Type B pancreatic cell (in vitro differentiated cells): ENCODE measurements at regions not wholly inside any gene's neighbourhood (a gene's known extent, or its start where the extent isn't known, plus 50 kb on each side); places are given as distances from the start of the nearest gene placed in this dataset.

Experiments
- DNase-seq: peaks from one replicate; pipeline ENCODE4 v3.0.0; 2021; ENCODE audit warnings: mixed read lengths; ENCODE audit not compliant: unreplicated experiment; ENCODE audit errors: extremely low spot score
- H3K27ac Mint-ChIP-seq: 2 replicates; pipeline ENCODE4 v1.8.0; 2021; ENCODE audit warnings: mild to moderate bottlenecking, mixed read lengths
- H3K27me3 Mint-ChIP-seq: 2 replicates; pipeline ENCODE4 v1.8.0; 2021; ENCODE audit warnings: mixed read lengths
- H3K36me3 Mint-ChIP-seq: 2 replicates; pipeline ENCODE4 v1.8.0; 2021; ENCODE audit warnings: mixed read lengths
- H3K4me1 Mint-ChIP-seq: one replicate; pipeline ENCODE4 v1.8.0; 2021; ENCODE audit warnings: mixed read lengths; ENCODE audit not compliant: unreplicated experiment
- H3K4me3 Mint-ChIP-seq: 2 replicates; pipeline ENCODE4 v1.8.0; 2021; ENCODE audit warnings: mild to moderate bottlenecking, mixed read lengths
- H3K9me3 Mint-ChIP-seq: 2 replicates; pipeline ENCODE4 v1.8.0; 2021; ENCODE audit warnings: mixed read lengths
- TF ChIP-seq, protein P1 (sequence below): fragments of 200-600 bp; sonication (generic); conservative IDR thresholded peaks from 2 replicates; pipeline ENCODE4 v1.5.0; 2021; ENCODE audit warnings: antibody characterized with exemption, mild to moderate bottlenecking

- H3K36me3 Mint-ChIP-seq = no peaks in the 10 kb centered on the region
- no peaks in the 10 kb centered on the region for H3K27me3 Mint-ChIP-seq
- no peaks in the 10 kb centered on the region for H3K4me1 Mint-ChIP-seq
- DNase-seq = no peak
- no peaks in the 10 kb centered on the region for H3K9me3 Mint-ChIP-seq
- H3K4me3 Mint-ChIP-seq = no peak overlapping the region
- no peak overlapping the region for H3K27ac Mint-ChIP-seq
- TF ChIP-seq, protein P1, sequence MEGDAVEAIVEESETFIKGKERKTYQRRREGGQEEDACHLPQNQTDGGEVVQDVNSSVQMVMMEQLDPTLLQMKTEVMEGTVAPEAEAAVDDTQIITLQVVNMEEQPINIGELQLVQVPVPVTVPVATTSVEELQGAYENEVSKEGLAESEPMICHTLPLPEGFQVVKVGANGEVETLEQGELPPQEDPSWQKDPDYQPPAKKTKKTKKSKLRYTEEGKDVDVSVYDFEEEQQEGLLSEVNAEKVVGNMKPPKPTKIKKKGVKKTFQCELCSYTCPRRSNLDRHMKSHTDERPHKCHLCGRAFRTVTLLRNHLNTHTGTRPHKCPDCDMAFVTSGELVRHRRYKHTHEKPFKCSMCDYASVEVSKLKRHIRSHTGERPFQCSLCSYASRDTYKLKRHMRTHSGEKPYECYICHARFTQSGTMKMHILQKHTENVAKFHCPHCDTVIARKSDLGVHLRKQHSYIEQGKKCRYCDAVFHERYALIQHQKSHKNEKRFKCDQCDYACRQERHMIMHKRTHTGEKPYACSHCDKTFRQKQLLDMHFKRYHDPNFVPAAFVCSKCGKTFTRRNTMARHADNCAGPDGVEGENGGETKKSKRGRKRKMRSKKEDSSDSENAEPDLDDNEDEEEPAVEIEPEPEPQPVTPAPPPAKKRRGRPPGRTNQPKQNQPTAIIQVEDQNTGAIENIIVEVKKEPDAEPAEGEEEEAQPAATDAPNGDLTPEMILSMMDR = no peak
These were observed 147.9 kb downstream of the SST start for GRCh38 chr3:187522293-187522692.

GRCh38 chr3:187521546-187521945 lies 148.6 kb downstream of the SST start:
- Mint-ChIP-seq H3K9me3 (no peaks in the 10 kb centered on the region), H3K4me3 (no peak overlapping the region), H3K27me3 (no peaks in the 10 kb centered on the region), H3K36me3 (no peaks in the 10 kb centered on the region), H3K4me1 (no peaks in the 10 kb centered on the region), H3K27ac (no peak overlapping the region)
- TF ChIP-seq, protein P1 = no peak
- no peak for DNase-seq

DNA sequence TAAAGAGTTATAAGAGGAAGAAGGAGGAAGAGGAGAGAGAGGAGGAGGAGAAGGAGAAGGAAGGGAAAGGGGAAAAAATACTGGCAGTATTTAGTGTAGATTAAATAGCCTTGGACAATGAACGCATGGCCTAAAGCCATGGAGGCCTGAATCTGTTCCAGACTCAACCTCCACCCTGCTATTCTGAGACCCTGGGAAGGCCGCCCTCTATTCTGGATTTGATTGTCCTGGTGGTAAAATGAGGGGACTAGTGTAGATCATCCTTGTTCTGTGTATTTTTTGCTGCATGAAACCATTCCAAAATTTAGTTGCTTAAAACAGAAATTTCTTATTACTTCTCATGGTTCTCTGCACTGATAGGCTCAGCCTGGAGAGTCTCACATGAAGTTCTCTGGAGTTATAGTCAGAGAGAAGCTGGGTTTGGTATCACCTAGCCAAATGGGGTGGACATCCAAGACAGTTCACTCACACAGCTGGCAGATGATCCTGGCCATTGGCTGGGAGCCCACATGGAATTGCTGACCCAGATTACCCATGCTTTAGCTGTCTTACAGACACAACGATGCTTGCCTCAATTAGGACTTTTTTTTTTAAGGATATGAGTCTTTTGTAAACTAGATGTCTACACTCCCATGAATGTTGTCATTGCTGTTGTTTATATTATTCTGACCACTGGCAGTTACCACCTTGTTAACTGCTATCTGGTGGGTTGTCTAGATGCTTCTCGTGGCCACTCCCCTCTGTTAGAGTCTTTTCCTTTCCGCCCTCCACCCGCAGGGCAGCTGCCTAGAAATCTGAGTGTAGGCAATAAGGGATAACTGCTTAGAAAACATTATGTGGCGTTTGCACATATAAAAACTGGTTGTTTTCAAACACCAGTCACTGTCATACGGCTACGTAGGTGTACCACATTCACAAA lies 149.9 kb downstream of the SST start:
- Mint-ChIP-seq H3K9me3 (no peaks in the 10 kb centered on the region), H3K4me3 (no peak overlapping the region), H3K27me3 (no peaks in the 10 kb centered on the region), H3K4me1 (no peaks in the 10 kb centered on the region), H3K36me3 (no peaks in the 10 kb centered on the region), H3K27ac (no peak overlapping the region)
- TF ChIP-seq, protein P1 = no peak
- DNase-seq = no peak

GRCh38 chr3:187519428-187519890 lies 150.7 kb downstream of the SST start:
- Mint-ChIP-seq H3K9me3 (no peaks in the 10 kb centered on the region), H3K27ac (no peak overlapping the region), H3K27me3 (no peaks in the 10 kb centered on the region), H3K36me3 (no peaks in the 10 kb centered on the region), H3K4me3 (no peak overlapping the region), H3K4me1 (no peaks in the 10 kb centered on the region)
- TF ChIP-seq, protein P1 = no peak
- no peak for DNase-seq

GRCh38 chr3:187518616-187519015 lies 150.4 kb downstream of the RTP4 start:
- no peak overlapping the region for H3K27ac Mint-ChIP-seq
- TF ChIP-seq, protein P1 = no peak
- DNase-seq = no peak
- H3K9me3 Mint-ChIP-seq = no peaks in the 10 kb centered on the region
- no peak overlapping the region for H3K4me3 Mint-ChIP-seq
- H3K36me3 Mint-ChIP-seq = no peaks in the 10 kb centered on the region
- H3K4me1 Mint-ChIP-seq = no peaks in the 10 kb centered on the region
- no peaks in the 10 kb centered on the region for H3K27me3 Mint-ChIP-seq
